Cardiac fibroblast (primary cell): ENCODE measurements at regions not wholly inside any gene's neighbourhood (a gene's known extent, or its start where the extent isn't known, plus 50 kb on each side); places are given as distances from the start of the nearest gene placed in this dataset.

ENCODE experiments used
- DNase-seq, 2 donors: peaks; one replicate each; pipeline versions ENCODE4 v3.0.0 to v3.0.0-alpha.2; 2010; ENCODE audit warnings: low read depth in 2 of 2
- H3K4me3 ChIP-seq, 2 donors: replicated peaks in 1 of 2; 1 replicate in 1 of 2; 2 replicates in 1 of 2; pipeline ENCODE4 v1.5.1; 2011; ENCODE audit warnings: low read depth in 2 of 2, low read length in 2 of 2, mild to moderate bottlenecking in 2 of 2, moderate library complexity in 1 of 2
- TF ChIP-seq, protein P1 (sequence below): IDR thresholded peaks from one replicate; pipeline ENCODE4 v1.5.1; 2011; ENCODE audit warnings: low read depth, mild to moderate bottlenecking, low read length, inconsistent platforms

- no peak for DNase-seq
- no peak overlapping the region for H3K4me3 ChIP-seq
- TF ChIP-seq, protein P1, sequence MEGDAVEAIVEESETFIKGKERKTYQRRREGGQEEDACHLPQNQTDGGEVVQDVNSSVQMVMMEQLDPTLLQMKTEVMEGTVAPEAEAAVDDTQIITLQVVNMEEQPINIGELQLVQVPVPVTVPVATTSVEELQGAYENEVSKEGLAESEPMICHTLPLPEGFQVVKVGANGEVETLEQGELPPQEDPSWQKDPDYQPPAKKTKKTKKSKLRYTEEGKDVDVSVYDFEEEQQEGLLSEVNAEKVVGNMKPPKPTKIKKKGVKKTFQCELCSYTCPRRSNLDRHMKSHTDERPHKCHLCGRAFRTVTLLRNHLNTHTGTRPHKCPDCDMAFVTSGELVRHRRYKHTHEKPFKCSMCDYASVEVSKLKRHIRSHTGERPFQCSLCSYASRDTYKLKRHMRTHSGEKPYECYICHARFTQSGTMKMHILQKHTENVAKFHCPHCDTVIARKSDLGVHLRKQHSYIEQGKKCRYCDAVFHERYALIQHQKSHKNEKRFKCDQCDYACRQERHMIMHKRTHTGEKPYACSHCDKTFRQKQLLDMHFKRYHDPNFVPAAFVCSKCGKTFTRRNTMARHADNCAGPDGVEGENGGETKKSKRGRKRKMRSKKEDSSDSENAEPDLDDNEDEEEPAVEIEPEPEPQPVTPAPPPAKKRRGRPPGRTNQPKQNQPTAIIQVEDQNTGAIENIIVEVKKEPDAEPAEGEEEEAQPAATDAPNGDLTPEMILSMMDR, result no peak
These were observed 359.7 kb downstream of the GXYLT1 start for GRCh38 chr12:41784957-41785356.

GRCh38 chr12:41778934-41779333 is 365.7 kb downstream of the GXYLT1 start:
- no peak for DNase-seq
- TF ChIP-seq, protein P1, result no peak

GRCh38 chr12:41777064-41777790 is 367.4 kb downstream of the GXYLT1 start:
- DNase-seq, result no peak
- TF ChIP-seq, protein P1, result no peak
- no peak overlapping the region for H3K4me3 ChIP-seq

More at GRCh38 chr12:41778934-41779333, 365.7 kb downstream of the GXYLT1 start:
- H3K4me3 ChIP-seq, result no peak overlapping the region

DNA sequence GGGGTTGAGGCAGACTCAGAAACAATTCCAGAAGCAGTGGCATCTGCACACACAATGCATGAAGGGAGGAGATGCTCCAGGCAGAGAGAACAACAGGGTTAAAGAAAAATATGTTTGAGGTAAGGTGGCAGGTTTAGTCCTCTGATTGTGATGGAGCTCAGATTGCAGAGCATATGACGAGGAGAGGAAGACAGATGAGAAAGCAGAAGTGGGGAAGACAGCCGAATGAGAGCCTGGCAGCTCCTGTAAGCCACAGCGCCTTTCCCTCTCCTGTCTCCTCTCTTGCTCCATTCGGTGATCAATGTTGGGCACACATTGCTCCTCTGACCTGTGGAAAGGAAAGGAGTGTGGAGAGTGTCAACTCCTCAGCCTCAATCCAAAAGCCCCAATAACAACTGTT is 372.2 kb downstream of the GXYLT1 start:
- TF ChIP-seq, protein P1, result no peak
- no peak overlapping the region for H3K4me3 ChIP-seq
- DNase-seq, result no peak

DNA sequence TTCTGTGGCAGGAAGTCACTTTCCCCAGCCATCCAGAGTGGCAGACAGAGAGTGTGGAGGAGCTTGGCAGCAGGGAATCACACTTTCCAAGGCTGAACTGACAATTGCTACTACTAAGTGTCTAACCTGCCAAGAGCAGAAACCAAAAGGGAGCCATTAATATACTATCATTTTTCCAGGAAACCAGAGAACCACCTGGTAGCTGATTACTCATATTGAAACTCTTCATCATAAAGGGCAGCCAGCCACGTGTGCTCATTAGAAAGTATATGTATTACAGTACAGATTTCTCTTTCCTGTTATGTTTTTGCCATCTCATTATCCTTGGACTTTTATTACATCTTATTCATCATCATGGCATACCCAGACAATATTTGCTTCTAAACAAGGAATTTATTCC is 374.9 kb downstream of the GXYLT1 start:
- TF ChIP-seq, protein P1, result no peak
- no peak overlapping the region for H3K4me3 ChIP-seq
- DNase-seq, result no peak

DNA sequence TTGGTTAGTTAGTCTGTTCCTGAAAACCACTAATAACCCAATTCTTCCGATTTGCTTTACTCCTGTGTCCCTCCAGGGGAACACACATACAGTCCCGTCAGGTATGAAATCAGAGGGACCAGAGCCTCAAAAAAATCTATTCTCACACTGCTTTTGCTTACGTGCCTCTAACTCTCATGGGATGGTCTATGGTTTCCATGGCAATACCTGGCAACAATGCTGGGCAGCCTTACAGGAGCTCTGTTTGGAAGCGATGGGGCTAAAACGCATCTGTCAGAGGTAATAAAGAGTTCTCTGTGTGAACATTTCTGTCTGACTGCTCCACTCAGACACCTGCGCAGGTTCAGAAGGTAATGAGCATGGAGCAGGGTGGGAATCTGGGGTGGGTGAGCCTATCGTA is 376.2 kb downstream of the GXYLT1 start:
- TF ChIP-seq, protein P1, result no peak
- no peak overlapping the region for H3K4me3 ChIP-seq
- no peak for DNase-seq

DNA sequence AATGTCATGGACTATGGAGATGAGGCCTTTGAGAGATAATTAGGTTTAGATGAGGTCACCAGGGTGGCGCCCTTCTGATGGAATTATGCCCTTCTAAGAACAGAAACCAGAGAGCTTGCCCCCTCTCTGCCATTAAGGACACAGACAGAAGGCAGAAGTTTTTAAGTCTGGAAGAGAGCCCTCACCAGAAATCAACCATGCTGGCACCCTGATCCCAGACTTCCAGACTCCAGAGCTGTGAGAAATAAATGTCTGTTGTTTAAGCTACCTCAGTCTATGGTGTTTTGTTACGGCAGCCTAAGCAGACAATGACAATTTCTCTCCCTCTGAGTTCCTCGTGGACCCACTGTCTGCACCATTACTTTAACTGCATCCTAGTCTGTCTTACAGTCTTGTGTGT is 382.0 kb downstream of the GXYLT1 start:
- H3K4me3 ChIP-seq, result no peak overlapping the region
- TF ChIP-seq, protein P1, result no peak
- no peak for DNase-seq
